ENCODE measurements at regions not wholly inside any gene's neighbourhood (a gene's known extent, or its start where the extent isn't known, plus 50 kb on each side); places are given as distances from the start of the nearest gene placed in this dataset.
A peak's percentile ranks its signal among the peaks of the same experiment; 100 is the strongest.

DNA sequence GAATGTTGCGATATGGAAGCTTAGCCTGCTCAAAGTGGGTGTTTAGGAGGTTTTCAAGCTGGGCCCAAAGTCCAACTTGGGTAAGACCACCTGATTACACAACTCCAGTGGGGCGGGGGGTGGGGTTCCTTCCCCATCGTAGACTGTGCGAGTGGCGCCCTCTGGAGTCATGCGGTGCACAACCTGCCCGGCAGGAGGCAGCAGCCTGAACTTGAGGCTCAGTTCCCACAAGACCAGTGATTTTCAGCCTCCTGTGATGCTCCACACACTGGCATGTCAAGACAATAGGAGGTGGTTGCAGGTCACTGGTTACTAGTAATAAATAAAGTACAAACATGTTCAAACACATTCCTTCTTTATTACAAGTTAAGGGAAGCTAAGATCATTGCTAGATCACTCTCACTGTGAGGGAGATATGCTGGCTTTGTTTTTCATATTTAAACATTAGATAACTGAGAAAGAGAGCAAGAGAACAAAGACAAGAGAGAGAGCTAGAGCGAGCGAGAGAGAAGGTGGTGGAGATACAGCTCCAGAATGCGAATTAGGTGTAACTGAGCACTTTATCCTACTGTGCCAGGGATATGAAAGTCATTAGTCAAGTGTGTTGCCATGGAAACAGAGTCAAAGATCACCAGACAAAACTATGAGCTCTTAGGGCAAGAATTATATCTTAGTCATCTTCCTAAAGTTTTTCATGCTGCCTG, 97.4 kb upstream of the BMPER start (continued):
- TF ChIP-seq RFX3 (CRISPR knock-in tag; IDR thresholded peaks at IDR 0.05) = peak; percentile 55; the same call in 1 of the 2 replicates
- no peak for TF ChIP-seq ZNF589 (CRISPR knock-in tag; conservative IDR thresholded peaks at IDR 0.05)
- no peak for TF ChIP-seq DR1 (CRISPR knock-in tag; IDR thresholded peaks at IDR 0.05)
- TF ChIP-seq ZNF644 (CRISPR knock-in tag; IDR thresholded peaks at IDR 0.05; ENCODE audit: low read depth) = peak; percentile 89
- TF ChIP-seq, protein P1, sequence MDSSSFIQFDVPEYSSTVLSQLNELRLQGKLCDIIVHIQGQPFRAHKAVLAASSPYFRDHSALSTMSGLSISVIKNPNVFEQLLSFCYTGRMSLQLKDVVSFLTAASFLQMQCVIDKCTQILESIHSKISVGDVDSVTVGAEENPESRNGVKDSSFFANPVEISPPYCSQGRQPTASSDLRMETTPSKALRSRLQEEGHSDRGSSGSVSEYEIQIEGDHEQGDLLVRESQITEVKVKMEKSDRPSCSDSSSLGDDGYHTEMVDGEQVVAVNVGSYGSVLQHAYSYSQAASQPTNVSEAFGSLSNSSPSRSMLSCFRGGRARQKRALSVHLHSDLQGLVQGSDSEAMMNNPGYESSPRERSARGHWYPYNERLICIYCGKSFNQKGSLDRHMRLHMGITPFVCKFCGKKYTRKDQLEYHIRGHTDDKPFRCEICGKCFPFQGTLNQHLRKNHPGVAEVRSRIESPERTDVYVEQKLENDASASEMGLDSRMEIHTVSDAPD (CRISPR knock-in tag; IDR thresholded peaks at IDR 0.05) = peak; percentile 23; the same call in 1 of the 2 replicates
- peak; percentile 60; the same call in 1 of the 2 replicates for TF ChIP-seq ZNF670 (CRISPR knock-in tag; IDR thresholded peaks at IDR 0.05; ENCODE audit: borderline replicate concordance)
- TF ChIP-seq ZNF3 (CRISPR knock-in tag; IDR thresholded peaks at IDR 0.05) = no peak
- TF ChIP-seq JUNB (CRISPR knock-in tag; IDR thresholded peaks at IDR 0.05; ENCODE audit: borderline replicate concordance) = no peak
- TF ChIP-seq, protein P2, sequence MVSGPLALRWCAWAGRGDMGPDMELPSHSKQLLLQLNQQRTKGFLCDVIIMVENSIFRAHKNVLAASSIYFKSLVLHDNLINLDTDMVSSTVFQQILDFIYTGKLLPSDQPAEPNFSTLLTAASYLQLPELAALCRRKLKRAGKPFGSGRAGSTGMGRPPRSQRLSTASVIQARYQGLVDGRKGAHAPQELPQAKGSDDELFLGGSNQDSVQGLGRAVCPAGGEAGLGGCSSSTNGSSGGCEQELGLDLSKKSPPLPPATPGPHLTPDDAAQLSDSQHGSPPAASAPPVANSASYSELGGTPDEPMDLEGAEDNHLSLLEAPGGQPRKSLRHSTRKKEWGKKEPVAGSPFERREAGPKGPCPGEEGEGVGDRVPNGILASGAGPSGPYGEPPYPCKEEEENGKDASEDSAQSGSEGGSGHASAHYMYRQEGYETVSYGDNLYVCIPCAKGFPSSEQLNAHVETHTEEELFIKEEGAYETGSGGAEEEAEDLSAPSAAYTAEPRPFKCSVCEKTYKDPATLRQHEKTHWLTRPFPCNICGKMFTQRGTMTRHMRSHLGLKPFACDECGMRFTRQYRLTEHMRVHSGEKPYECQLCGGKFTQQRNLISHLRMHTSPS (CRISPR knock-in tag; IDR thresholded peaks at IDR 0.05; ENCODE audit: low read depth) = no peak
- no peak for TF ChIP-seq ZNF746 (CRISPR knock-in tag; IDR thresholded peaks at IDR 0.05)
- TF ChIP-seq, protein P3, sequence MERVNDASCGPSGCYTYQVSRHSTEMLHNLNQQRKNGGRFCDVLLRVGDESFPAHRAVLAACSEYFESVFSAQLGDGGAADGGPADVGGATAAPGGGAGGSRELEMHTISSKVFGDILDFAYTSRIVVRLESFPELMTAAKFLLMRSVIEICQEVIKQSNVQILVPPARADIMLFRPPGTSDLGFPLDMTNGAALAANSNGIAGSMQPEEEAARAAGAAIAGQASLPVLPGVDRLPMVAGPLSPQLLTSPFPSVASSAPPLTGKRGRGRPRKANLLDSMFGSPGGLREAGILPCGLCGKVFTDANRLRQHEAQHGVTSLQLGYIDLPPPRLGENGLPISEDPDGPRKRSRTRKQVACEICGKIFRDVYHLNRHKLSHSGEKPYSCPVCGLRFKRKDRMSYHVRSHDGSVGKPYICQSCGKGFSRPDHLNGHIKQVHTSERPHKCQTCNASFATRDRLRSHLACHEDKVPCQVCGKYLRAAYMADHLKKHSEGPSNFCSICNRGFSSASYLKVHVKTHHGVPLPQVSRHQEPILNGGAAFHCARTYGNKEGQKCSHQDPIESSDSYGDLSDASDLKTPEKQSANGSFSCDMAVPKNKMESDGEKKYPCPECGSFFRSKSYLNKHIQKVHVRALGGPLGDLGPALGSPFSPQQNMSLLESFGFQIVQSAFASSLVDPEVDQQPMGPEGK (CRISPR knock-in tag; IDR thresholded peaks at IDR 0.05) = peak; percentile 77
- TF ChIP-seq, protein P4, sequence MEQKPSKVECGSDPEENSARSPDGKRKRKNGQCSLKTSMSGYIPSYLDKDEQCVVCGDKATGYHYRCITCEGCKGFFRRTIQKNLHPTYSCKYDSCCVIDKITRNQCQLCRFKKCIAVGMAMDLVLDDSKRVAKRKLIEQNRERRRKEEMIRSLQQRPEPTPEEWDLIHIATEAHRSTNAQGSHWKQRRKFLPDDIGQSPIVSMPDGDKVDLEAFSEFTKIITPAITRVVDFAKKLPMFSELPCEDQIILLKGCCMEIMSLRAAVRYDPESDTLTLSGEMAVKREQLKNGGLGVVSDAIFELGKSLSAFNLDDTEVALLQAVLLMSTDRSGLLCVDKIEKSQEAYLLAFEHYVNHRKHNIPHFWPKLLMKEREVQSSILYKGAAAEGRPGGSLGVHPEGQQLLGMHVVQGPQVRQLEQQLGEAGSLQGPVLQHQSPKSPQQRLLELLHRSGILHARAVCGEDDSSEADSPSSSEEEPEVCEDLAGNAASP (CRISPR knock-in tag; IDR thresholded peaks at IDR 0.05; ENCODE audit: borderline replicate concordance) = 0 out of 2 replicates have a peak, but pooled peaks have one; percentile 38
- TF ChIP-seq CAMTA2 (CRISPR knock-in tag; IDR thresholded peaks at IDR 0.05; ENCODE audit: borderline replicate concordance) = no peak
- TF ChIP-seq CCDC6 (CRISPR knock-in tag; IDR thresholded peaks at IDR 0.05) = no peak
- TF ChIP-seq ZNF879 (CRISPR knock-in tag; IDR thresholded peaks at IDR 0.05) = no peak
- TF ChIP-seq HNF4A (CRISPR knock-in tag; IDR thresholded peaks at IDR 0.05) = peak; percentile 95
- peak; percentile 36; the same call in 1 of the 2 replicates for TF ChIP-seq HDAC1 (CRISPR knock-in tag; IDR thresholded peaks at IDR 0.05)
- peak; percentile 71 for TF ChIP-seq POGZ (CRISPR knock-in tag; IDR thresholded peaks at IDR 0.05)
- no peak for TF ChIP-seq CC2D1A (CRISPR knock-in tag; IDR thresholded peaks at IDR 0.05)
- TF ChIP-seq ZBTB21 (CRISPR knock-in tag; IDR thresholded peaks at IDR 0.05) = no peak
- TF ChIP-seq PITX1 (CRISPR knock-in tag; IDR thresholded peaks at IDR 0.05) = peak; percentile 54
- no peak for TF ChIP-seq ZNF737 (CRISPR knock-in tag; IDR thresholded peaks at IDR 0.05; ENCODE audit: borderline replicate concordance)
- TF ChIP-seq, protein P5, sequence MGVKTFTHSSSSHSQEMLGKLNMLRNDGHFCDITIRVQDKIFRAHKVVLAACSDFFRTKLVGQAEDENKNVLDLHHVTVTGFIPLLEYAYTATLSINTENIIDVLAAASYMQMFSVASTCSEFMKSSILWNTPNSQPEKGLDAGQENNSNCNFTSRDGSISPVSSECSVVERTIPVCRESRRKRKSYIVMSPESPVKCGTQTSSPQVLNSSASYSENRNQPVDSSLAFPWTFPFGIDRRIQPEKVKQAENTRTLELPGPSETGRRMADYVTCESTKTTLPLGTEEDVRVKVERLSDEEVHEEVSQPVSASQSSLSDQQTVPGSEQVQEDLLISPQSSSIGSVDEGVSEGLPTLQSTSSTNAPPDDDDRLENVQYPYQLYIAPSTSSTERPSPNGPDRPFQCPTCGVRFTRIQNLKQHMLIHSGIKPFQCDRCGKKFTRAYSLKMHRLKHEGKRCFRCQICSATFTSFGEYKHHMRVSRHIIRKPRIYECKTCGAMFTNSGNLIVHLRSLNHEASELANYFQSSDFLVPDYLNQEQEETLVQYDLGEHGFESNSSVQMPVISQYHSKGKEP (CRISPR knock-in tag; IDR thresholded peaks at IDR 0.05) = no peak

Measured in HepG2 (cell line).